ENCODE measurements at regions not wholly inside any gene's neighbourhood (a gene's known extent, or its start where the extent isn't known, plus 50 kb on each side); places are given as distances from the start of the nearest gene placed in this dataset.

- no peak for TF ChIP-seq RAD21 (IDR thresholded peaks at IDR 0.05; ENCODE audit: low read depth)
- TF ChIP-seq CREB1 (IDR thresholded peaks at IDR 0.05; ENCODE audit: low read depth): no peak
- TF ChIP-seq TCF12 (IDR thresholded peaks at IDR 0.05; ENCODE audit: low read depth): no peak
Observed at GRCh38 chr15:99467338-99467720, 98.5 kb upstream of the MEF2A start.

All from Ishikawa (cell line).